LNCaP clone FGC (cell line): ENCODE measurements at regions not wholly inside any gene's neighbourhood (a gene's known extent, or its start where the extent isn't known, plus 50 kb on each side); places are given as distances from the start of the nearest gene placed in this dataset.

Source experiments
- DNase-seq: peaks from one replicate; pipeline ENCODE4 v3.0.0-alpha.2; 2011; ENCODE audit warnings: low read depth
- H3K4me3 ChIP-seq: 2 replicates; pipeline ENCODE4 v1.5.1; 2011; ENCODE audit warnings: mild to moderate bottlenecking, low read depth, low read length, control low read depth
- CTCF ChIP-seq: IDR thresholded peaks from 2 replicates; pipeline ENCODE4 v1.5.1; 2012; ENCODE audit warnings: mild to moderate bottlenecking; ENCODE audit not compliant: control insufficient read depth, insufficient read depth; ENCODE audit errors: extremely low read depth

- no peak for TF ChIP-seq CTCF
- DNase-seq = no peak
- H3K4me3 ChIP-seq = no peak overlapping the region
Observed at GRCh38 chr15:100775581-100776185, 103.9 kb upstream of the ALDH1A3 start.

- no peak overlapping the region for H3K4me3 ChIP-seq
- TF ChIP-seq CTCF = no peak
- no peak for DNase-seq
Observed at GRCh38 chr15:100777821-100778220, 101.8 kb upstream of the ALDH1A3 start.

GRCh38 chr15:100778831-100779288, 100.8 kb upstream of the ALDH1A3 start:
- no peak for DNase-seq
- no peak for TF ChIP-seq CTCF
- no peak overlapping the region for H3K4me3 ChIP-seq

- TF ChIP-seq CTCF = no peak
- no peak for DNase-seq
Observed at GRCh38 chr15:100779331-100780207, 100.1 kb upstream of the ALDH1A3 start.

GRCh38 chr15:100780208-100780800, 99.3 kb upstream of the ALDH1A3 start:
- no peak for DNase-seq
- TF ChIP-seq CTCF = no peak
- no peak overlapping the region for H3K4me3 ChIP-seq

More at GRCh38 chr15:100779331-100780207, 100.1 kb upstream of the ALDH1A3 start:
- H3K4me3 ChIP-seq = no peak overlapping the region

- no peak overlapping the region for H3K4me3 ChIP-seq
- TF ChIP-seq CTCF = no peak
- DNase-seq = no peak
Observed at GRCh38 chr15:100781061-100781960, 98.3 kb upstream of the ALDH1A3 start.
